HG03469 (cell line): ENCODE measurements at regions not wholly inside any gene's neighbourhood (a gene's known extent, or its start where the extent isn't known, plus 50 kb on each side); places are given as distances from the start of the nearest gene placed in this dataset.
"Not testable (repeated sequence)": the region's sequence is repeated elsewhere in the genome, so short reads cannot be mapped to it uniquely, and the experiment has no call there.

ENCODE experiments used
- ATAC-seq: cut with Tn5 transposase; IDR thresholded peaks from one replicate; pipeline ENCODE4 v1.9.1; 2021; ENCODE audit warnings: mild to moderate bottlenecking, moderate library complexity, moderate number of reproducible peaks; ENCODE audit not compliant: unreplicated experiment

GRCh38 chr5:57915536-57915935 lies 432.9 kb upstream of the ACTBL2 start:
- no peak for ATAC-seq

GRCh38 chr5:57911438-57911837 lies 428.8 kb upstream of the ACTBL2 start:
- no peak for ATAC-seq

GRCh38 chr5:57906671-57907070 lies 424.1 kb upstream of the ACTBL2 start:
- no peak for ATAC-seq

GRCh38 chr5:57903458-57903857 lies 420.8 kb upstream of the ACTBL2 start:
- no peak for ATAC-seq

- ATAC-seq = no peak
Measured at GRCh38 chr5:57902095-57902494, 419.5 kb upstream of the ACTBL2 start.

GRCh38 chr5:57900381-57900944 lies 417.9 kb upstream of the ACTBL2 start:
- no peak for ATAC-seq

GRCh38 chr5:57896576-57896975 lies 414.0 kb upstream of the ACTBL2 start:
- no peak for ATAC-seq

GRCh38 chr5:57895766-57896165 lies 413.2 kb upstream of the ACTBL2 start:
- no peak for ATAC-seq

- ATAC-seq = no peak
Measured at GRCh38 chr5:57893926-57894325, 411.3 kb upstream of the ACTBL2 start.

- ATAC-seq = no peak
Measured at GRCh38 chr5:57891443-57891842, 408.8 kb upstream of the ACTBL2 start.

- no peak for ATAC-seq
Measured at GRCh38 chr5:57889558-57889957, 406.9 kb upstream of the ACTBL2 start.

- no peak for ATAC-seq
Measured at GRCh38 chr5:57887851-57888621, 405.4 kb upstream of the ACTBL2 start.

- no peak for ATAC-seq
Measured at GRCh38 chr5:57884346-57885102, 401.9 kb upstream of the ACTBL2 start.

GRCh38 chr5:57880216-57880615 lies 397.6 kb upstream of the ACTBL2 start:
- no peak for ATAC-seq

GRCh38 chr5:57878301-57878722 lies 395.7 kb upstream of the ACTBL2 start:
- ATAC-seq = no peak

- no peak for ATAC-seq
Measured at GRCh38 chr5:57871496-57871895, 388.9 kb upstream of the ACTBL2 start.

GRCh38 chr5:57870267-57870666 lies 387.7 kb upstream of the ACTBL2 start:
- not testable (repeated sequence) for ATAC-seq

- ATAC-seq = no peak
Measured at GRCh38 chr5:57863661-57864060, 381.1 kb upstream of the ACTBL2 start.

- ATAC-seq = no peak
Measured at GRCh38 chr5:57862942-57863341, 380.3 kb upstream of the ACTBL2 start.

GRCh38 chr5:57862471-57862911 lies 379.9 kb upstream of the ACTBL2 start:
- ATAC-seq = no peak

GRCh38 chr5:57859626-57860025 lies 377.0 kb upstream of the ACTBL2 start:
- ATAC-seq = no peak

GRCh38 chr5:57858905-57859304 lies 376.3 kb upstream of the ACTBL2 start:
- no peak for ATAC-seq
